ENCODE measurements at regions not wholly inside any gene's neighbourhood (a gene's known extent, or its start where the extent isn't known, plus 50 kb on each side); places are given as distances from the start of the nearest gene placed in this dataset.

DNA sequence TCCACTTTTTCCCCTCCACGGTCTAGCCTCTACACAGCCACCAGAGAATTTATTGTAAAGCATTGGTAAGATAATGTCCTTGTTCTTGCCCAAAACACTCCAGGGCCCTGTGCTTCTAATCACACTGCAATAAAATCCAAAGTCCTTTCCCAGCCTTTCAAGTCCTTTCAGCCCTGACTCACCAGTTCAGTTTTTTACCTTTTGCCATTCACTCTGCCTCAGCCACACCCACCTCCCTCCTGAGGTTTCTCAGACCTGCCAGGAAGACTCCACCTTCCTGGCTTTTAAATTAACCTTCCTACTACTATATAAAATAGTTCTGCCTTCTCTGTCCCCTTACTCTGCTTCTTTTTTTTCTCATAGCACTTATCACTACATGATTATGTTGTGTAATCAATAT, 91.0 kb upstream of the ARHGAP32 start:
- TF ChIP-seq BHLHE40 (IDR thresholded peaks at IDR 0.05; ENCODE audit: borderline replicate concordance), result no peak
- TF ChIP-seq FOXM1 (IDR thresholded peaks at IDR 0.05; ENCODE audit: borderline replicate concordance), result no peak
